H9 (cell line): ENCODE measurements at regions not wholly inside any gene's neighbourhood (a gene's known extent, or its start where the extent isn't known, plus 50 kb on each side); places are given as distances from the start of the nearest gene placed in this dataset.

Source experiments
- DNase-seq: peaks from one replicate; pipeline ENCODE4 v3.0.0-alpha.2; 2017
- H2AFZ ChIP-seq: one replicate; pipeline ENCODE4 v1.6.1; 2013; ENCODE audit warnings: mild to moderate bottlenecking, low read length, control low read depth, moderate library complexity
- H2AK5ac ChIP-seq: 2 replicates; pipeline ENCODE4 v1.6.1; 2013; ENCODE audit warnings: low read length, control low read depth, mixed read lengths; ENCODE audit not compliant: insufficient read length
- H2BK120ac ChIP-seq: one replicate; pipeline ENCODE4 v1.6.1; 2013; ENCODE audit warnings: low read depth, mild to moderate bottlenecking, low read length, control low read depth, inconsistent platforms; ENCODE audit not compliant: poor library complexity, severe bottlenecking
- H2BK12ac ChIP-seq: 2 replicates; pipeline ENCODE4 v1.6.1; 2013; ENCODE audit warnings: low read length, control low read depth, mixed read lengths, low read depth; ENCODE audit not compliant: insufficient read length
- H2BK15ac ChIP-seq: 2 replicates; pipeline ENCODE4 v1.6.1; 2013; ENCODE audit warnings: low read depth, low read length, control low read depth
- H2BK20ac ChIP-seq: one replicate; pipeline ENCODE4 v1.6.1; 2013; ENCODE audit warnings: low read depth, mild to moderate bottlenecking, low read length, control low read depth, inconsistent platforms; ENCODE audit not compliant: poor library complexity, severe bottlenecking
- H2BK5ac ChIP-seq: 2 replicates; pipeline ENCODE4 v1.6.1; 2013; ENCODE audit warnings: low read length, control low read depth, mixed read lengths; ENCODE audit not compliant: insufficient read length
- H3K14ac ChIP-seq: 2 replicates; pipeline ENCODE4 v1.6.1; 2013; ENCODE audit warnings: low read length, control low read depth; ENCODE audit not compliant: insufficient read depth
- H3K18ac ChIP-seq: 2 replicates; pipeline ENCODE4 v1.6.1; 2013; ENCODE audit warnings: low read depth, mild to moderate bottlenecking, mixed read lengths, low read length, control low read depth; ENCODE audit not compliant: insufficient read length
- H3K23ac ChIP-seq: 2 replicates; pipeline ENCODE4 v1.6.1; 2013; ENCODE audit warnings: low read length, control low read depth, mixed read lengths, low read depth; ENCODE audit not compliant: insufficient read length
- H3K23me2 ChIP-seq: 2 replicates; pipeline ENCODE4 v1.6.1; 2013; ENCODE audit warnings: low read depth, mild to moderate bottlenecking, mixed read lengths, low read length, control low read depth; ENCODE audit not compliant: insufficient read length, poor library complexity, severe bottlenecking
- H3K27ac ChIP-seq: 2 replicates; pipeline ENCODE4 v1.5.1; 2013; ENCODE audit warnings: low read length, control low read depth, mixed read lengths, low read depth; ENCODE audit not compliant: insufficient read length
- H3K27me3 ChIP-seq: 2 replicates; pipeline ENCODE4 v1.6.1; 2013; ENCODE audit warnings: low read length, control low read depth, inconsistent platforms; ENCODE audit not compliant: insufficient read depth
- H3K4ac ChIP-seq: 2 replicates; pipeline ENCODE4 v1.6.1; 2013; ENCODE audit warnings: low read depth, mild to moderate bottlenecking, control low read depth, inconsistent platforms, low read length, moderate library complexity
- H3K4me1 ChIP-seq: 2 replicates; pipeline ENCODE4 v1.6.1; 2013; ENCODE audit warnings: low read length, control low read depth, inconsistent platforms; ENCODE audit not compliant: insufficient read depth
- H3K4me2 ChIP-seq: 2 replicates; pipeline ENCODE4 v1.6.1; 2013; ENCODE audit warnings: low read length, control low read depth, mixed read lengths; ENCODE audit not compliant: insufficient read length, insufficient read depth
- H3K56ac ChIP-seq: 2 replicates; pipeline ENCODE4 v1.6.1; 2013; ENCODE audit warnings: low read depth, mild to moderate bottlenecking, mixed read lengths, low read length, control low read depth; ENCODE audit not compliant: insufficient read length
- H3K79me1 ChIP-seq: 2 replicates; pipeline ENCODE4 v1.6.1; 2013; ENCODE audit warnings: low read depth, mild to moderate bottlenecking, moderate library complexity, low read length, control low read depth, inconsistent platforms; ENCODE audit not compliant: insufficient read depth, poor library complexity, severe bottlenecking
- H3K79me2 ChIP-seq: 2 replicates; pipeline ENCODE4 v1.6.1; 2013; ENCODE audit warnings: low read length, control low read depth, inconsistent platforms; ENCODE audit not compliant: insufficient read depth
- H3K9ac ChIP-seq: 2 replicates; pipeline ENCODE4 v1.6.1; 2013; ENCODE audit warnings: low read length, control low read depth, mixed read lengths; ENCODE audit not compliant: insufficient read length; ENCODE audit errors: extremely low read depth
- H3K9me3 ChIP-seq: one replicate; pipeline ENCODE4 v1.6.1; 2013; ENCODE audit warnings: low read depth, low read length, inconsistent platforms; ENCODE audit not compliant: control insufficient read depth
- H3T11ph ChIP-seq: one replicate; pipeline ENCODE4 v1.6.1; 2013; ENCODE audit warnings: mild to moderate bottlenecking, low read length, control low read depth, inconsistent platforms
- H4K20me1 ChIP-seq: one replicate; pipeline ENCODE4 v1.6.1; 2013; ENCODE audit not compliant: control insufficient read depth, insufficient read length, insufficient read depth
- H4K5ac ChIP-seq: 2 replicates; pipeline ENCODE4 v1.6.1; 2013; ENCODE audit warnings: low read depth, mild to moderate bottlenecking, mixed read lengths, low read length, control low read depth; ENCODE audit not compliant: insufficient read length
- H4K8ac ChIP-seq: replicated peaks from 2 replicates; pipeline ENCODE4 v1.6.1; 2013; ENCODE audit warnings: low read length, control low read depth, mixed read lengths, low read depth; ENCODE audit not compliant: insufficient read length
- H4K91ac ChIP-seq: 2 replicates; pipeline ENCODE4 v1.6.1; 2013; ENCODE audit warnings: low read depth, mild to moderate bottlenecking, moderate library complexity, mixed read lengths, low read length, control low read depth; ENCODE audit not compliant: insufficient read length
- H3K27ac Mint-ChIP-seq, 3 experiments: 2 replicates in 2 of 3; 3 replicates in 1 of 3; pipeline ENCODE4 v1.8.0; 2020 to 2021; ENCODE audit warnings: mixed read lengths in 3 of 3, mild to moderate bottlenecking in 1 of 3, moderate library complexity in 1 of 3
- H3K27me3 Mint-ChIP-seq: 2 replicates; pipeline ENCODE4 v1.8.0; 2021; ENCODE audit warnings: low read depth, mild to moderate bottlenecking, moderate library complexity, mixed read lengths
- H3K36me3 Mint-ChIP-seq, 3 experiments: 2 replicates in 2 of 3; 3 replicates in 1 of 3; pipeline ENCODE4 v1.8.0; 2020 to 2021; ENCODE audit warnings: low read depth in 3 of 3, mixed read lengths in 3 of 3; ENCODE audit not compliant: insufficient read depth in 1 of 3
- H3K4me1 Mint-ChIP-seq, 2 experiments: 2 replicates each; pipeline ENCODE4 v1.8.0; 2020; ENCODE audit warnings: mixed read lengths in 2 of 2
- H3K4me3 Mint-ChIP-seq, 2 experiments: 2 replicates in 1 of 2; 3 replicates in 1 of 2; pipeline ENCODE4 v1.8.0; 2020 to 2021; ENCODE audit warnings: mild to moderate bottlenecking in 2 of 2, mixed read lengths in 2 of 2, moderate library complexity in 1 of 2
- H3K9me3 Mint-ChIP-seq, 2 experiments: 2 replicates in 1 of 2; 3 replicates in 1 of 2; pipeline ENCODE4 v1.8.0; 2020; ENCODE audit warnings: mild to moderate bottlenecking in 2 of 2, mixed read lengths in 2 of 2, moderate library complexity in 1 of 2
- CTCF ChIP-seq: fragments of 200-600 bp; sonication (generic); conservative IDR thresholded peaks from 3 replicates; pipeline ENCODE4 v1.8.0; 2021; ENCODE audit warnings: antibody characterized with exemption, mild to moderate bottlenecking
- WGBS: extraction: QIAGEN DNeasy Blood & Tissue Kit; methylation state at CpG from one replicate; pipeline ENCODE4 v1.1.7; 2013; ENCODE audit warnings: missing lambda C conversion rate, low lambda C conversion rate, mixed read lengths; ENCODE audit not compliant: insufficient read length; ENCODE audit errors: extremely low coverage; 5-methylcytosine and 5-hydroxymethylcytosine counted together

DNA sequence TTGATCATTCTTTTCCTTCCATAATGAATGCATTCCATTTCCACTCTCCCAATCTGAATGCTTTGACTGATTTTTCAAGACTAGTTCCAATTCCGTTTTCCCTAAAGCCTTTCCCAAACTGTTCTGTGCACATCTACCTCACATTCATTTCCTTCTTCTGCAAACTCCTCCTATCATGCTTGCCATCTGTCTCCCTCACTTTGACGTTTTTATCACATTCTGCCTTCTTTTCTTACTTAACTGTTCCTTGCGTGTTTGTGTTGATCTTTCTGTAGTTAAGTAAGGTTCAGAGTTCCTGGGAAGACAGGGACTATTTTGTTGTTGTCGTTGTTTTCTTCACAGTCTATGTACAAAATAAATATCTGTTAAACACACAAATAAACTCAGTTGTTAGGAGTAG lies 179.0 kb downstream of the NXPE2 start:
- no peaks in the 10 kb centered on the region for H3K4me1 ChIP-seq
- WGBS: no CpG with 5 or more reads among the region's 4 CpGs

More for the DNA sequence above, 179.0 kb downstream of the NXPE2 start:
- DNase-seq: no peak
- Histone ChIP-seq H3T11ph (no peak overlapping the region), H3K23me2 (no peaks in the 10 kb centered on the region), H2AFZ (no peak overlapping the region), H4K91ac (no peak overlapping the region), H3K79me1 (no peaks in the 10 kb centered on the region), H2BK120ac (no peak overlapping the region), H2BK20ac (no peak overlapping the region), H4K8ac (no peak overlapping the region), H2AK5ac (no peak overlapping the region), H4K20me1 (no peaks in the 10 kb centered on the region), H3K79me2 (no peaks in the 10 kb centered on the region), H3K9ac (no peak overlapping the region), H2BK5ac (no peak overlapping the region), H3K18ac (no peak overlapping the region), H3K56ac (no peak overlapping the region), H3K4me2 (no peak overlapping the region), H3K27ac (no peak overlapping the region), H2BK12ac (no peak overlapping the region), H3K23ac (no peak overlapping the region), H3K27me3 (no peaks in the 10 kb centered on the region), H4K5ac (no peak overlapping the region), H2BK15ac (no peak overlapping the region), H3K14ac (no peak overlapping the region), H3K4ac (no peak overlapping the region), H3K9me3 (no peaks in the 10 kb centered on the region)
- H3K4me1 Mint-ChIP-seq: no peaks in the 10 kb centered on the region
- no peak overlapping the region for H3K4me3 Mint-ChIP-seq
- H3K9me3 Mint-ChIP-seq: peaks cover 0 to 2% of the 10 kb centered on the region in 2 experiments; a peak in 2 of 5 replicates
- H3K36me3 Mint-ChIP-seq: no peaks in the 10 kb centered on the region; a peak in 1 of 7 replicates
- H3K27me3 Mint-ChIP-seq: peaks cover 16% of the 10 kb centered on the region
- H3K27ac Mint-ChIP-seq: no peak overlapping the region
- TF ChIP-seq CTCF: no peak
